ENCODE measurements at regions not wholly inside any gene's neighbourhood (a gene's known extent, or its start where the extent isn't known, plus 50 kb on each side); places are given as distances from the start of the nearest gene placed in this dataset.
"Not testable (repeated sequence)": the region's sequence is repeated elsewhere in the genome, so short reads cannot be mapped to it uniquely, and the experiment has no call there.

DNA sequence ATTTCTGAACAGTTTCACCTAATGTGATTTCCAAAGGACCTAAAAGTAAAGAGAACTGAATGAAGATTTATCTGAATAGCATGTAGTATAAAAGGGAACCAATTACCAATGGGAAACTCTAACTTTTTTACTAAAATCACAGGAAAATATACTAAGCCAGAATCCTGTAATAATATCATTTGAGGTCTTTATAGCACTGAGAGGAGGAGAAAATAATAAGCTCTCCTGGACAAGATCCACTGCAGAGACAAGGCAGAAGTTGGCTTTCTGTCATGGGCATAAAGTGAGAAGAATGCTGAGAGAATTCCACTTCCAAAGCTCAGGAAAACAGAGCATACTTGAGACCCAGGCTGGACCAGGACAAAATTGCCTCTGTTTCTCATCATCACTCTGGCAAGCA is 1131.4 kb downstream of the SORCS1 start:
- ChIA-PET POLR2A (no interaction called here), CTCF (no interaction called here)
- TF ChIP-seq NFRKB (IDR thresholded peaks at IDR 0.05) (no peak), FOXA1 (IDR thresholded peaks at IDR 0.05) (no peak), L3MBTL2 (conservative IDR thresholded peaks at IDR 0.05) (no peak), ZNF384 (IDR thresholded peaks at IDR 0.05) (no peak), HDGF (IDR thresholded peaks at IDR 0.05; ENCODE audit: borderline replicate concordance) (no peak), ELF4 (IDR thresholded peaks at IDR 0.05) (no peak), FOXM1 (IDR thresholded peaks at IDR 0.05; ENCODE audit: borderline replicate concordance) (no peak), LEF1 (IDR thresholded peaks at IDR 0.05; ENCODE audit: borderline replicate concordance) (no peak)
- DNase-seq (ENCODE audit: extremely low spot score), result no peak

DNA sequence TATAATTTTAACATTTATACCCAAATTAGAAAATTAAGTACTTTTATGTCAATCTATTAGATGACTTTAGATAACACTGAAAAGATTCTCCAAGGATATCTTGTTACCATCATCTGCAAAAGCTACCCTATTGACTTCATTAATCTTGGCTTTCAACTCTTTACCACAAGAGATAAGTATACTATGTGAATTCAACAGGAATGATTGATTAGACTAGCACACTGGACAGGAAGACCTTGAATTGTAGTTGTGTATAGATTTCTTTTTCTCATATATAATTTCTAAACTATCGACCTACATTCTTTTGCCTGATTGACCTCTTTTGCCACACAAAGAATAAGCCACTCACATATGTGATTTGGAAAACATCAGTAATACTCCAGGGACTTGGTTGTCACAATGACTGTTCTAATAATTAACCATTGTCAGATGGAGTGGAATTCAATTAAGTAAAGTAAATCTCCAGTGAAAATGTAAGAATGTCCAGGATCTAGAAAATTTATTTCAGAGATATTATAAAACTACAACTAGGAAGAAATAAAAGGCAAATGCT is 1132.0 kb downstream of the SORCS1 start:
- no peak for TF ChIP-seq HDGF (IDR thresholded peaks at IDR 0.05; ENCODE audit: borderline replicate concordance)
- TF ChIP-seq ARNT (IDR thresholded peaks at IDR 0.05), result no peak
- no peak for TF ChIP-seq FOXK2 (IDR thresholded peaks at IDR 0.05)
- TF ChIP-seq ELF4 (IDR thresholded peaks at IDR 0.05), result no peak
- no peak for TF ChIP-seq CTBP1 (IDR thresholded peaks at IDR 0.05; ENCODE audit: borderline replicate concordance)
- no peak for TF ChIP-seq L3MBTL2 (conservative IDR thresholded peaks at IDR 0.05)
- no peak for DNase-seq (ENCODE audit: extremely low spot score)
- ChIA-PET POLR2A (no interaction called here), CTCF (no interaction called here)

DNA sequence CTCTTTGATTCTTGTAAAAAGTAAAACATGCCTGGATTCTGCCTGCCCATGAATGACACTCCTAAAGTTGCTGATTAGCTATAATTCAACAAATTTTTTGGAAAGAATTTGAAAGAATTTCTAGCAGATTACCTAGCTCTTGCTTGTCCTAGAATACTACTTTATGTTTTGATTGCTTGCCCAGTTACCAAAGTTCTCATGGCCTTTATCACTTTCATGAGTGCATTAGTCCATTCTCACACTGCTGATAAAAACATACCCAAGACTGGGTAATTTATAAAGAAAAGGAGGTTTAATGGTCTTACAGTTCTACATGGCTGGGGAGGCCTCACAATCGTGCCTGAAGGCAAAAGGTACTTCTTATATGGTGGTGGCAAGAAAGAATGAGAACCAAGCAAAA is 1137.3 kb downstream of the SORCS1 start:
- ChIA-PET CTCF (no interaction called here), POLR2A (no interaction called here)
- DNase-seq (ENCODE audit: extremely low spot score), result no peak
- no peak for TF ChIP-seq HDGF (IDR thresholded peaks at IDR 0.05; ENCODE audit: borderline replicate concordance)
- no peak for TF ChIP-seq ARNT (IDR thresholded peaks at IDR 0.05)
- no peak for TF ChIP-seq CTBP1 (IDR thresholded peaks at IDR 0.05; ENCODE audit: borderline replicate concordance)
- TF ChIP-seq LEF1 (IDR thresholded peaks at IDR 0.05; ENCODE audit: borderline replicate concordance), result no peak
- no peak for TF ChIP-seq FOXK2 (IDR thresholded peaks at IDR 0.05)
- no peak for TF ChIP-seq TARDBP (IDR thresholded peaks at IDR 0.05)
- no peak for TF ChIP-seq FOXA1 (IDR thresholded peaks at IDR 0.05)
- no peak for TF ChIP-seq ELF4 (IDR thresholded peaks at IDR 0.05)
- no peak for TF ChIP-seq NFRKB (IDR thresholded peaks at IDR 0.05)
- no peak for TF ChIP-seq ZNF384 (IDR thresholded peaks at IDR 0.05)
- no peak for TF ChIP-seq L3MBTL2 (conservative IDR thresholded peaks at IDR 0.05)
- TF ChIP-seq FOXM1 (IDR thresholded peaks at IDR 0.05; ENCODE audit: borderline replicate concordance), result no peak
- no peak for TF ChIP-seq SP1 (IDR thresholded peaks at IDR 0.05)

DNA sequence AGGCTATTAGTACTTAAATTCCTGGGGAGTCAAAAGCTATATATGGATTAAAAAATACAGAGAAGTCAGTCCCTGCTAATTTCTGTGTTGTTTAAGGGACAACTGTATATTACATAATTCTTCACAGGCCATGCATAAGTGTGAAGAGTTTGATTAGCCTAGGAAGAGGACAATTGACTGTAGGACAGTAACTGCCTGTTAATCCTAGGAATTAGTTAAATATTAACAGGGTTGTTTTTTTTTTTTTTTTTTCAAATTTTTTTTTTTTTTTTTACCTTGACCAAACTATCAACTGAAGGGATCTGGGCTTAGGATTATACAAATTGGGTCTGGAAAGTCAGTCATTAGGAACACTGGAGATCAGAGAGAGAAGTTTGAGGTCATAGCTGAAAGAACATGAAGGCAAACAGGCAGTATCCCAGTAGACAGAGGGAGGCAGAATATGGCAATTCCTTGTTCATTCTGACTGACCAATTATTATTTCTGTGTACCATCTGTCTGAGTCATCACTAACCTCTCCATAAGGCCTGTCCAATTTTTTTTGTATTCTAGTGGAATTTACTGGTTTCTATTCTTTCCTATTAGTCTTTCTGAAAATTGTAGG is 1139.2 kb downstream of the SORCS1 start:
- POLR2A ChIA-PET, result no interaction called here
- DNase-seq (ENCODE audit: extremely low spot score), result no peak
- CTCF ChIA-PET, result interaction anchor here (0.6 kb wide), 1 partner anchor 71 kb away, joined by 6 read pairs; no protein-coding TSS in a partner anchor
- TF ChIP-seq ZNF384 (IDR thresholded peaks at IDR 0.05), result no peak
- no peak for TF ChIP-seq TARDBP (IDR thresholded peaks at IDR 0.05)
- no peak for TF ChIP-seq LEF1 (IDR thresholded peaks at IDR 0.05; ENCODE audit: borderline replicate concordance)
- TF ChIP-seq, protein P1, sequence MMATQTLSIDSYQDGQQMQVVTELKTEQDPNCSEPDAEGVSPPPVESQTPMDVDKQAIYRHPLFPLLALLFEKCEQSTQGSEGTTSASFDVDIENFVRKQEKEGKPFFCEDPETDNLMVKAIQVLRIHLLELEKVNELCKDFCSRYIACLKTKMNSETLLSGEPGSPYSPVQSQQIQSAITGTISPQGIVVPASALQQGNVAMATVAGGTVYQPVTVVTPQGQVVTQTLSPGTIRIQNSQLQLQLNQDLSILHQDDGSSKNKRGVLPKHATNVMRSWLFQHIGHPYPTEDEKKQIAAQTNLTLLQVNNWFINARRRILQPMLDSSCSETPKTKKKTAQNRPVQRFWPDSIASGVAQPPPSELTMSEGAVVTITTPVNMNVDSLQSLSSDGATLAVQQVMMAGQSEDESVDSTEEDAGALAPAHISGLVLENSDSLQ (IDR thresholded peaks at IDR 0.05), result no peak
- no peak for TF ChIP-seq ARNT (IDR thresholded peaks at IDR 0.05)
- no peak for TF ChIP-seq BHLHE40 (IDR thresholded peaks at IDR 0.05; ENCODE audit: borderline replicate concordance)
- TF ChIP-seq FOXK2 (IDR thresholded peaks at IDR 0.05), result no peak
- TF ChIP-seq FOXM1 (IDR thresholded peaks at IDR 0.05; ENCODE audit: borderline replicate concordance), result no peak
- no peak for TF ChIP-seq ELF4 (IDR thresholded peaks at IDR 0.05)
- no peak for TF ChIP-seq HDGF (IDR thresholded peaks at IDR 0.05; ENCODE audit: borderline replicate concordance)

DNA sequence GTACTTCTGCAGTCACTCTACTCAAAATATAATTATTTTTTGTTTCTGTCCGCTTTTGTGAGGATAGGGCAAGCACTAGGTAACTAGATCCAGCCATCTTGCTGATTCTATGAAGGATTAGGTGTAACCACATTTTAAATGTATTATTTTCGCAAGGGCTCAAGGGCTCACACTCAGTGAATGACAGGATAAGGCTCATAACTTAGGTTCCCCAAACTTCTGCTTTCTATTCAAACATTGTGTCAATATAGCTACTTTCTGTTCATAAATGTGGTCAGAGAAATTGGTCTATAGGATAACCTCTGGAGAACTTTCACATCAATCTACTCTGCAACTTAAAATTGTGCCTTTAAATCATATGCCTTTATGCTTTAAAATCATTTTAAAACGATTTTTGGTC is 1141.2 kb downstream of the SORCS1 start:
- TF ChIP-seq CTBP1 (IDR thresholded peaks at IDR 0.05; ENCODE audit: borderline replicate concordance), result no peak
- TF ChIP-seq SUZ12 (IDR thresholded peaks at IDR 0.05), result no peak
- TF ChIP-seq ARNT (IDR thresholded peaks at IDR 0.05), result no peak
- no peak for TF ChIP-seq L3MBTL2 (conservative IDR thresholded peaks at IDR 0.05)
- TF ChIP-seq FOXM1 (IDR thresholded peaks at IDR 0.05; ENCODE audit: borderline replicate concordance), result no peak
- TF ChIP-seq, protein P1 (IDR thresholded peaks at IDR 0.05), result no peak
- no peak for TF ChIP-seq SP1 (IDR thresholded peaks at IDR 0.05)
- no peak for TF ChIP-seq FOXK2 (IDR thresholded peaks at IDR 0.05)
- no peak for TF ChIP-seq BHLHE40 (IDR thresholded peaks at IDR 0.05; ENCODE audit: borderline replicate concordance)
- no peak for TF ChIP-seq HDGF (IDR thresholded peaks at IDR 0.05; ENCODE audit: borderline replicate concordance)
- no peak for TF ChIP-seq FOXA1 (IDR thresholded peaks at IDR 0.05)
- CTCF ChIA-PET, result no interaction called here

DNA sequence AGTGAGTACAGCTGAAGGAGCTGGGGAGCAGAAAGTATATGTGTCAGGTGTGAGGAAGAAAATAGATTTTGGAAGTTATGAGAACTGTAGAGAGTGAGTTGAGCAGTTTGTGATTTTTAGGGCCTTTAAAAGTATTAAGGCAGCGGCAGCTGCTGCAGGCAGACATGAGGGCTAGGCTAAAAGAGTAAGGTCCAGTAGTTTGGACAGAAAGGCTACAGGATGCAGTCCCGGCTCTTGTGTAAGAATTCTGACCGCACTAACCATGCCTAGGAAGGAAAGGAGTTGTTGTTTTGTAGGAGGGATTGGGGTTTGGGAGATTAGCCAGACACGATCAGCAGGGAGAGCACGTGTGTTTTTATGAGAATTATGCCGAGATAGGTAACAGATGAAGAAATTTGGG is 1144.9 kb downstream of the SORCS1 start:
- DNase-seq (ENCODE audit: extremely low spot score); POLR2A ChIA-PET; CTCF ChIA-PET: not testable (repeated sequence)

More for the DNA sequence above, 1141.2 kb downstream of the SORCS1 start:
- no peak for DNase-seq (ENCODE audit: extremely low spot score)
- POLR2A ChIA-PET, result no interaction called here

DNA sequence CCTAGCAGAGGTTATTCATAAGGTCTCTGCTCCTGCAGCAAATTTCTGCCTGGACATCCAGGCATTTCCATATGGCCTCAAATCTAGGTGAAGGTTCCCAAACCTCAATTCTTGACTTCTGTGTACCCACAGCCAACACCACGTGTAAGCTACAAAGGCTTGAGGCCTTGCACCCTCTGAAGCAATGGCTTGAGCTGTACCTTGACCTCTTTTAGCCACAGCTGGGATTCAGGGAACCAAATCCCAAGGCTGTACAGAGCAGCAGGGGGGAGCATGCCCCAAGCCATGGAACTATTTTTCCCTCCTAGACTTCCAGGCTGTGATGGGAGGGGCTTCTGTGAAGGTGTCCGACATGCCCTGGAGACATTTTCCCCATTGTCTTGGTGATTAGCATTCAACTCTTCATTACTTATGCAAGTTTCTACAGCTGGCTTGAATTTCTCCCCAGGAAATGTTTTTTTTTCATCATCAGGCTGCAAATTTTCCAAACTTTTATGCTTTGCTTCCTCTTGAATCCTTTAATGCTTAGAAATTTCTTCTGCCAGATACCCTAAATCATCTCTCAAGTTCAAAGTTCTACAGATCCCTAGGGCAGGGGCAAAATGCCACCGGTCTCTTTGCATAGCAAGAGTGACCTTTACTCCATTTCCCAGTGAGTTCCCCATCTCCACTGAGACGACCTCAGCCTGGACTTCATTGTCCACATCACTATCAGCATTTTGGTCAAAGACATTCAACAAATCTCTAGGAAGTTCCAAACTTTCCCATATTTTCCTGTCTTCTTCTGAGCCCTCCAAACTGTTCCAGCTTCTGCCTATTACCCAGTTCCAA is 1148.9 kb downstream of the SORCS1 start:
- CTCF ChIA-PET; POLR2A ChIA-PET; DNase-seq (ENCODE audit: extremely low spot score): not testable (repeated sequence)

Measured in HEK293T (cell line).